NCI-H1417 (cell line): ENCODE measurements at regions not wholly inside any gene's neighbourhood (a gene's known extent, or its start where the extent isn't known, plus 50 kb on each side); places are given as distances from the start of the nearest gene placed in this dataset.
"Not testable (repeated sequence)": the region's sequence is repeated elsewhere in the genome, so short reads cannot be mapped to it uniquely, and the experiment has no call there.

ENCODE experiments used
- DNase-seq, 3 experiments: peaks; one replicate each; lab custom pipeline; 2025; lab: John Stamatoyannopoulos, UW

GRCh38 chr4:152063621-152064240 lies 302.9 kb upstream of the GATB start:
- DNase-seq = peak; percentile 26 to 84 (median 60)

DNA sequence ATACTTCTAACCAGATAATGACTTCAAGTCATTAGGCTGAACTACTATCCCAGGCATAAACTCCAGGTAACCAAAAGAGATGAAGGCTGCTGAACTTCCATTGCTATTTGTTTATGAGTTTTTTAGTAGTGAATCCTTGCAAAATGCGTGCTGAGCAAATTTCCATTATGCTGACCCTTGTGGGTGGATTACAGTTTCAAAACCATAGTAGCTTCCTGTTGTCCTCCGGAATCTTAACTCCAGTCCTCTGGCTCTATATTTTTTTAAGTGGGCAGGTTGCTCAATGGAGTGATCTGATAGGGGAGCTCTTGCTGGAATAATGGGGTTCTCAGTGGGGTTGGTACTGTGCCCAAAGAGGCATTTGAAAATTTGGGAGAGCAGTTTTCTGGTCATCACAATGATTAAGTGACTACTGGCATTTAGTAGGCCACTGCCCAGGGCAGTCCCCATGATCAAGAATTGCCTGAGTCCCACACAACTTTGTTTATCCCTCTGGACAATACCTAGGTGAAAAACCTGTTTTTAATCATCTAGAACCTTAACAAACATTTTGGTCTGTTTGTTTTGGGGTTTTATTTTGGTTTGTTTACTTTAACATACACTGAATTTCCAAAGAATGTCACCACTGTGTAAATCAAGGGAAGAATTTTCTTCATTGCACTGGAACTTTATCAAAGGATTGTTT lies 302.3 kb upstream of the GATB start:
- DNase-seq = no peak

DNA sequence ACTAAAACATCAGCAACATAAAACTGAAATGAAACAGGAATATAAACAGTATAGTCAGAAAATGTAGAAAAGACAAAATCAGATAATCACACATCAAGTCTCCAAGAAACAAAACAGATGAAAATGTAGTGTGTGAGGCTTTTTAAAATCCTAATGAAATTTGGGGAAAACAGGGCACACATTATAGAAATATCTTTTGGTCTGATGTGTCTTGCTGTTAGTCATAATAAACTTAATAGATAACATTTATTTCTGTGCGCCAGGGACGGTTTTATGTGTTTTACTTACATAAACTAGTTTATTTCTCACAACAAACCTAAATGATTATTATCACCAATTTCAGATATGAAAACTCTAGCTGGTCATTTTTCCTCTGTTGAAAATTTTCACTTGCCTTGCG lies 293.9 kb upstream of the GATB start:
- no peak for DNase-seq

DNA sequence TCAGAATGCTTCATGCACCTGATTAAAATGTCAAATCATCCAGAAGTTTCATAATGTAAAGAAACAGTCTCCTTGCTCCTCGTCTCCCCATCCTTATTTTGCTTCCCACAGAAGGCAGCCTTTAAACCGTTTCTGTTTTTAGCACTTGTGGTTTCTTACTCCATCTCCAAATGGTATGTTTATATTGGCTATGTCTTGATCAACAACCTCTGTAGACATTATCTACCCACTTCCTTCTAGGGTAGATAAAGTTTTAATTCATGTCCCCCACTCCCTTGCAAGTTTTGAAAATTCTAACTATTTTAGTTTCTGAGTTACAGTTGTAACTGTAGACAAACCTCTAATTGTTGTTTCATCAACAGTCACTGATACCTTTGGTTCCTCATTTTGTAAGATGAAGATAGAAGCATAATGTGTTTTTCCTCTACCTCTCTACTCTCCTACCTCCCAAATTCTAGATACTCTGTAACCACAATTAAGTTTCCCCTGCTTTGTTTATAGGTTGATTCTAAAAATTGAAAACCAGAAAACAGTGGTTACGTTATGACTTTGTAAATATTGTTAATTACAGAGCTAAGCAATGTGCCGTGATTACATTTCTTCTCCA lies 291.7 kb upstream of the GATB start:
- no peak for DNase-seq

DNA sequence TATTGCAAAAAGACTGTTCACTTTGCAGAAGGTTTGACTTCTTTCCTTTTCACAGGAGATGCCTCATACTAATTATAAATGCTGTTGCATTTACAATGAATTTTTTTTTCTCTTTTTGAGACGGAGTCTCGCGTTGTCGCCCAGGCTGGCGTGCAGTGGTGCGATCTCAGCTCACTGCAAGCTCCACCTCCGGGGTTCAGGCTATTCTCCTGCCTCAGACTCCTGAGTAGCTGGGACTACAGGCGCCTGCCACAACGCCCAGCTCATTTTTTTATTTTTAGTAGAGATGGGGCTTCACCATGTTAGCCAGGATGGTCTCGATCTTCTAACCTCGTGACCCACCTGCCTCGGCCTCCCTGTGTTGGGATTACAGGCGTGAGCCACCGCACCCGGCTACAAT lies 290.5 kb upstream of the GATB start:
- not testable (repeated sequence) for DNase-seq

DNA sequence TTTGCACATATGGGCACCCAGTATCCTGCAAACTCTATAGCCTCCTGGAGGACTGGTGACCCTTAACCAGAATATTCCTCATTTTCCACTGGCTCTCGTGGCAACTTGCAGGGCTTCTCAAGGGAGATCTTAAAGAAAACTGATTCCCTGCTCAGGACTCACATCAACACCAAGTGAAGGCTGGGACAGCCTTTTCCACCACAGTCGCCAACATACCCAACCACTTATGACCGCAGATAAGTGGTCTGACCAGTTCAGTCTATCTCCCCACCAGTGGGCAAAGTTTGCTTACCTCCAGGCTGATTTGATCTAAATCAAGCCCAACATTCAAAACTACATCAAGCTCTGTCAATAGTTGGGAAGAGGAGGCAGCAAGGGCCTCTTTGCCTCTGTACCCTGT lies 289.3 kb upstream of the GATB start:
- DNase-seq = no peak

GRCh38 chr4:152047451-152047850 lies 286.6 kb upstream of the GATB start:
- DNase-seq = no peak

DNA sequence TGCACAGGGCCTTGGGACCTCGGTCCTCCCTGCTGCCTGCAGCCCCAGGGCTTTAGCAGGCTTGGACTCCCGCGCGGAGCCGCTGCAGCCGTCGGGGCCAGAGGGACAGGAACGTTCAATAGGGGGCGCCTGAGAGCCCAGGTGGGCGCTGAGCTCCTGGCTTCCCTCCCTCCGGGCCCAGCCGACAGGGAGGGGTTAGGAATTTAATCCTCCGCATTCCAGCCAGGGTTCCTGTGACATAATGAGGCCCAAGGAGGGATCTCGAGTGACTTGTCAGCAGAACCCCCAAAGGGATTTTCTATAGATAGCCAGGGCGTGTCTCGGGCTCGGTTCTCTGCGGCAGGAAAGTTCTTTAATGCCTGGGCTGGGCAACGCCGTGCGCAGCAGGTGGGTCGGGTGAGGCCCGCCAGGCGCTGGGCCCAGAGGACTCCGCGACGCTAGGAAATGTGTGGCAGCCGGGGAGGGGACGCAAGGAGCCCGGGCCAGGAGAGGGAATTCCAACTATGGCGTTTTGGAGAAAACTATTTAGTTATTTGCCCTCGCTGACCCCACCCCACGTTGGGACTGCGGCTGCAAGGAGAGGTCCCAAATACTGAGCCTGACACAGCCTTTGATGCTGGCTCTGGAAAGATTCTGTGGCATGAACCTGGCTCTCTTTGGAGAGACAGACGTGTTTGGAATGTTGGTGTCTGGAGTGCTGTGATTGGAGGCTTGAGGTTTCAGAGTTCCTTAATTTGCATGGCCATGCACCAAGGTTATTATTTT lies 285.2 kb upstream of the GATB start:
- DNase-seq = peak in 1 of 3 experiments; percentile 46

- peak in 1 of 3 experiments; percentile 46 for DNase-seq
Measured at GRCh38 chr4:152045449-152045806, 284.6 kb upstream of the GATB start.

GRCh38 chr4:152044331-152045036 lies 283.7 kb upstream of the GATB start:
- DNase-seq = peak in 2 of 3 experiments; percentile 6 to 25

- no peak for DNase-seq
Measured at GRCh38 chr4:152041295-152041694, 280.5 kb upstream of the GATB start.

DNA sequence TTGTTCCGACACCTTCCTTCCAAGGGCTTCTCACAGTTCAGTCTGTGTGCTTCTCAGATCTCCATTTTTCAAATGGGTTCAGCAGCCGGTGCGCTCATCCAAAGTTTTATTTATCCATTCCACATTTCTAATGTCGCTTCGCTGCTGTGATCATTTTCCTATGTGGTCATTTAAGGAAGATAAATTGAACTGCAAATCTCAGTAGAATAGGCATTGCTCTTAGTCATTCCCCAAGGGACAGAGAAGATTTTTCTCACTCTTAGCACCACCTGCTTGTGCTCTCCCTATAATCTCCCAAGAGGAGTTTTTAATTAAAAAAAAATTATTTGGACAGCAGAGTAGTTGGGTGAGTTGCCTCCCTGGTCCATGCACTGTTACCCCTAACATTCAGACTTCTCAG lies 278.9 kb upstream of the GATB start:
- no peak for DNase-seq

DNA sequence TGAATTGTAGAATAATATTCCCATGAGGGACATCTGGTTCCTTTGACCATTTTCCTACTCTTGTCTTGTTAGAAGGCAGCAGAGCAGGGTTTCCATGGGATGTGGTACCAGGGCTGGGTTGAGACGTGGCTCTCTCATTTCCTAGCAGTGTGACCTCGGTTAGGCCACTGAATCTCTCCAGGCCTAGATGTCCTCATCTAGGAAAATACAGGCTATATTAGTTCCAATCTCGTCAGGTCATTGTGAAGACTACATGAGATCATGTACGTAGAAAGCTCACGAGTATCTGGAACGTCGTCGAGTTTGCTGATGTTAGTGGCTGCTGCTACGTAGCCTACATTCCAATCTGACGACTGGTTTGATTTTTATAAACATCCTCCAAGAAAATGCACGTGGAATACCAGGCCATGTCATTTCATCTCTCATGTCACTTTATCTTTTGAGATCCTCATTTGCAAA lies 278.2 kb upstream of the GATB start:
- DNase-seq = no peak

DNA sequence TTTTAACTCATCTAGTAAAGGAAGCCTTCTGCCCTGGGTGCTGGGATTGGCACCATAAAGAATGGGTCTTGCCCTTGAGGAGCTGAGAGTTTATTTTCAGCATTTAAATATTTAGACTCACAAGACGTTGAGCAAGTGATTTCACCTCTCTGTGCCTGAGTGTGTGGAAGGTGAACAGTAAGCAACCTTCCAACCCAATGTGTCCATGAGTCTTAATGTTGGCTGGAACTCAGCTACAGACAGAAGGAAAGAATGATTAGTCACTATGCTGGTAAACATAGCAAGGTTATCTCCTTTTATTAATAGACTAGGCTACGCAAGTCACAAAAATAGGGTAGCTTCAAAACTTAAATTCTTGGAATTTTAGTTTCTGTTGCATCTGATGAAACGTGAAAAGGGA lies 277.4 kb upstream of the GATB start:
- no peak for DNase-seq

DNA sequence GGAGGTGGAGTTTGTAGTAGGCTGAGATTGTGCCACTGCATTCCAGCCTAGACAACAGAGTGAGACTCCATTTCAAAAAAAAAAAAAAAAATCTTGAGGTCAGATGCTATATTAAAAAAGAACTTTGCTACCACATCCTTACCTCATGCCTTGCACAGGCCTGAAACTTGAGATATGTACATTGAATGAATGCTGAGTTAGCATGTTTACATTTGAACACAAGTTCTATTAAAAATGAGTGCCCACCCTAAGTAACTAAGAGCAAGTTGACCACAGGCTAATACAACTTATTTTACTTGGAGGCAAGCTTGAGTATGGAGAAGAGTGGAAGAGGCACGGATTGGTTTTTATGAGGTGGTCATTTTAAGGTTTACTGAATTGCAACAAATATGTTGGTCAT lies 276.6 kb upstream of the GATB start:
- DNase-seq = no peak

- DNase-seq = no peak
Measured at GRCh38 chr4:152033621-152034020, 272.8 kb upstream of the GATB start.

- DNase-seq = no peak
Measured at GRCh38 chr4:152032722-152033131, 271.9 kb upstream of the GATB start.

- DNase-seq = no peak
Measured at GRCh38 chr4:152029631-152030030, 268.8 kb upstream of the GATB start.

GRCh38 chr4:152028131-152028530 lies 267.3 kb upstream of the GATB start:
- no peak for DNase-seq

GRCh38 chr4:152024881-152025280 lies 264.1 kb upstream of the GATB start:
- peak in 1 of 3 experiments; percentile 4 for DNase-seq

GRCh38 chr4:152023674-152024073 lies 262.9 kb upstream of the GATB start:
- no peak for DNase-seq

GRCh38 chr4:152022543-152022942 lies 261.7 kb upstream of the GATB start:
- DNase-seq = no peak
